ENCODE measurements at regions not wholly inside any gene's neighbourhood (a gene's known extent, or its start where the extent isn't known, plus 50 kb on each side); places are given as distances from the start of the nearest gene placed in this dataset.

DNA sequence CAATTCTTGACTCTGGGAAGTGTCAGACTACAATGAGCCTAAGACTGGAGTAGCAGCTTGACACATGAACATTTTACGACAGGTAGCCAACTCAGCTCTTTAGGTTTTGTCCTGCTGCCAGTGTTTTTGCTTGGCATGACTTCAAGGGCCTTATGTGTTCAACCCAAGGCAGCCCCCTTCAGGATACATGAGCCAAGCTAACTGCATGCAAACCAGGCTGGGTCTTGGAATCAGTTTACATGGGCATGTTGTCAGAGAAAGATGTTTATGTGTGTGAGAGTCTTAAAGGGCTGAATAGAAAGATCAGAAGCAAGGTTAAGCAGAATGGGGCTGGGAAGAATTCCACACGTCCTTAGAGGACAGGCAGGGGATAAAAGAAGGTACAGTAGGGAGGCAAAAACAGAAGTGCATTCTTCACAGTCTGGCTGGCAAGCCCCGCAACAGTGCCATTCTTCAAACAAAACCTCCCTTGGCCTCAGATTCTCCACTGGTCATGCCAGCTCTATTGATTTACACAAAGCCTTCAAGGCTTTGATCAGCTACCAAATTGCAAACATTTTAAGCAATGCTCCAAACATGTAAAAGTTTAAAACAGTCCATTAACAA lies 97.3 kb downstream of the NKX6-1 start:
- Mint-ChIP-seq H3K27me3 (no peaks in the 10 kb centered on the region), H3K4me1 (no peaks in the 10 kb centered on the region), H3K9me3 (ENCODE audit: low read depth) (no peaks in the 10 kb centered on the region), H3K27ac (no peak overlapping the region), H3K4me3 (no peak overlapping the region), H3K36me3 (no peaks in the 10 kb centered on the region)
- DNase-seq: no peak
- no peak for ATAC-seq
- CTCF ChIA-PET: no interaction called here

DNA sequence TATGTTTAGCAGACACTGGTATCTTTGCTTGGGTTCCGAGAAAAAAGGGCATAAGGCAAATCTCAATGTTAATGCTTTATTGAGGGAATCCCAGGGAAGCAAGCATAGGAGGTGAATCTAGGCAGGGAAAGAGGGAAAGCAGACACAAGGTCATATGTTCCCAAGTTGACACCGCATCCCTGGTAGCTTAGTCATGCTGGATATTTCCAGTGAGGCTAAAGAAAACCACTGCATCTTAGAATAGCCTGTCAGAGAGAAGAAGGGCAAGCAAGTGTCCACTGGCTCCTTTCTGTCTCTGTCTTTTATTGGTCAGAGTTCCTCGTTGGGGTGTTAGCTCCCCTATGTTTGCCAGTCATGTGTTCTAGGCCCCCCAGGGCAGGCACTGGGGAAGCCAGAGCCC lies 104.7 kb downstream of the NKX6-1 start:
- no peak for ATAC-seq
- no peak overlapping the region for H3K4me3 Mint-ChIP-seq
- H3K36me3 Mint-ChIP-seq: no peaks in the 10 kb centered on the region
- H3K27me3 Mint-ChIP-seq: no peaks in the 10 kb centered on the region
- H3K27ac Mint-ChIP-seq: no peak overlapping the region
- no peaks in the 10 kb centered on the region for H3K9me3 Mint-ChIP-seq (ENCODE audit: low read depth)
- no peak for DNase-seq
- no peaks in the 10 kb centered on the region for H3K4me1 Mint-ChIP-seq
- CTCF ChIA-PET: no interaction called here

DNA sequence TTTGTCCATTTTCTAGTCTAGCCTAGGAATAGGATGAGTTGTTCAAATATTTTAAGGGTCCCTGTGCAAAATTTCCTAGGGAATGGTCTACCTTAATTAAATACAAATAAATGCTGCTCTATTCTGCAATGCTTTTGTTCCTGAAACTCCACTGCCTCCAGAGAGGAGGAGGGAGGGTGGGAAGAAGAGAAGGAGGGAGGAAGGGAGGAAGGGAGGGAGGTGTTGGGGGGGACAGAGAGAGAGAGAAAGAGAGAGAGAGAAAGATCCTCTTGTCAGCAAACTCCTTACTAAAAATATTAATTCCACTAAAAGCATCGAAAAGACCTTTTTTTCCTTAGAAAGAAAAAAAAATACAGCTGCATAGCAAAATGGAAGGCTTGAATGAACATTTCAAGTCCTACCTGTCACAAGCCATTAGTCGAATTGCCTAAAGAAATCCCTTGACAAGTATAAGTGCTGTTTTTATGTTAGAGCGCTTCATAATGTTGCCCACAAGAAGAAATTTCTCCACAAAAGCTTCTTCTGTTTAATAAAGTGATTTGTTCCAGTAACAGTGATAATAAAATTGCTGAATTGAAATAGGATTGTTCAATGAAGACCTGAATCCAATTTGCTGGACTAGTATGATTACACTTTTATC lies 106.0 kb downstream of the NKX6-1 start:
- Mint-ChIP-seq H3K9me3 (ENCODE audit: low read depth) (no peaks in the 10 kb centered on the region), H3K4me1 (no peaks in the 10 kb centered on the region), H3K4me3 (no peak overlapping the region), H3K27me3 (no peaks in the 10 kb centered on the region), H3K27ac (no peak overlapping the region), H3K36me3 (no peaks in the 10 kb centered on the region)
- CTCF ChIA-PET: no interaction called here
- DNase-seq (no peak), ATAC-seq (no peak)

DNA sequence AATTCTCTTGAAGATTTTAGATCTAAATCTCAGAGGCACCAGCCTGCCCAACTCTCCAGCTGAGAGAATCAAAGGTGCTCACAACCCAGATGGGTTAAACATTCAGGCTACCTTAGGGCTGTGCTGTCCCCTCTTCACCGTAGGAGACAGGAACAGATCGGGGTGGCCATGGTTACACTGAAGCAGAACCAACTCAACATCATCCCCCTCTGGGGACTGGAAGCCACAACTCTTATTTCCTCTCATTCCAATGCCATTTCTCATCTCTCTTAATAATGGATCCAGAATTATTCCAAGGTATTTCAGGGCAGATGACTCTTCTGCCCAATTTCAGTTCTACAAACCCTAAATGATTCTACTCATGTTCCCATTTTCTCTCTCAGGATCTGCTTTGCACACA lies 109.7 kb downstream of the NKX6-1 start:
- Mint-ChIP-seq H3K4me3 (no peak overlapping the region), H3K4me1 (no peaks in the 10 kb centered on the region), H3K27ac (no peak overlapping the region), H3K36me3 (no peaks in the 10 kb centered on the region), H3K9me3 (ENCODE audit: low read depth) (no peaks in the 10 kb centered on the region), H3K27me3 (no peaks in the 10 kb centered on the region)
- DNase-seq (no peak), ATAC-seq (no peak)
- CTCF ChIA-PET: no interaction called here

DNA sequence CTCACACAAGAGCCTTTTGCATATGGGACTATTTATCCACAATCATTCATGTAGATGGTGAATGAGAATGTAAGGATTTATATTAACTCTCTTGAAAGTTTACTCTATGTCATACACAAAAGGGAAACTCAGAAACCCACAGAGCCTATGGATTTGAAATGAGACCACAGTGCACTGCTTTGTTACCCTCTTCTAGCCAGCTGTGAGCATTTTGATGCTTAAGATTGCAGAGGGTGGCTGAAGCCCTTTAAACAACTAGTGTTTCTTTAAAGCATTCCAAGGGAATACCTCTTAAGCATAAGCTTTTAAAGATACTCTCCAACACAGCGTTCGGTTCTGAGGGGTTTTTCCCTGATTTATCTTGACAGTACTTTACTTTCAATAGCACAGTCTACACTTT lies 113.9 kb downstream of the NKX6-1 start:
- peaks cover 3% of the 10 kb centered on the region for H3K27me3 Mint-ChIP-seq
- no peak for ATAC-seq
- H3K9me3 Mint-ChIP-seq (ENCODE audit: low read depth): no peaks in the 10 kb centered on the region
- H3K4me1 Mint-ChIP-seq: no peaks in the 10 kb centered on the region
- no peaks in the 10 kb centered on the region for H3K36me3 Mint-ChIP-seq
- H3K27ac Mint-ChIP-seq: no peak overlapping the region
- DNase-seq: no peak
- CTCF ChIA-PET: no interaction called here
- H3K4me3 Mint-ChIP-seq: no peak overlapping the region

DNA sequence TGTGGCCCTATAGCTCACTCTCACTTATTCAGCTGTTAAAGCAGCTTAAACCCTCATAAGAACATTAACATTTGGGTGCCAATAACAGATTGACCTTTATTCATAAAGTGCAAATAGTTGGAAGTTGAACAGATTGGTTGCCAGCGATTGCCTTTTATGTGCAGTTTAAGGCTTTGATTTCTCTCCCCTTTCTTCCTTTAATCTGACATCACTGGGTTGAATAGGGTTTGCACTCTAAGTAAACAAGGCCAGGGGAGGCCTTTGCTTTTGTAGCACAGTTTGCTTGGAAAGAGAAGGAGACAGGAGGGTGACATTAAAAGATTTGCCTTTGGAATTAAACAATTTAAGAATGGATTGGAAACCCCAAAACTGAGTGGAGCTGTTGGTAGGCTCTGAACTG lies 114.3 kb downstream of the NKX6-1 start:
- no peaks in the 10 kb centered on the region for H3K9me3 Mint-ChIP-seq (ENCODE audit: low read depth)
- peaks cover 6% of the 10 kb centered on the region for H3K27me3 Mint-ChIP-seq
- ATAC-seq (no peak), DNase-seq (no peak)
- CTCF ChIA-PET: no interaction called here
- no peak overlapping the region for H3K27ac Mint-ChIP-seq
- no peak overlapping the region for H3K4me3 Mint-ChIP-seq
- no peaks in the 10 kb centered on the region for H3K4me1 Mint-ChIP-seq
- no peaks in the 10 kb centered on the region for H3K36me3 Mint-ChIP-seq

DNA sequence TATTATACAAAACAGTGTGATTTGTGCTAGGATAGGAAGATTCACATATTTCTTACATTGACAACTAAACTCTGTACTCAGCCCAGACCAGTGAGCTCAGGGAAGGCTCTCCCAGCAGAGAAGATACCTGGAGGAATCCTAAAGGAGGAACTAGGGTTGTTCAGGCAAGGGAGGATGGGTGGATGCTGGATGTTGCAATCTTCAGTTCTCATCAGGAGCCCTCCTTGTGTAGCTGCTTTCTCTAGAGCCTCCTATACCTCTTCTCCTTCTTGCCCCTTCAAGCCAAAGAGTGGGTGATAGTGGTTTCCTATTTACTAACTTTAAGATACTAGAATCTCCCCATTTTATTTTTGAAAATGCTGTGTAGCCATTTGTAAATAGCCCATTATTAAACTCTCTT lies 117.3 kb downstream of the NKX6-1 start:
- H3K4me3 Mint-ChIP-seq: no peak overlapping the region

DNA sequence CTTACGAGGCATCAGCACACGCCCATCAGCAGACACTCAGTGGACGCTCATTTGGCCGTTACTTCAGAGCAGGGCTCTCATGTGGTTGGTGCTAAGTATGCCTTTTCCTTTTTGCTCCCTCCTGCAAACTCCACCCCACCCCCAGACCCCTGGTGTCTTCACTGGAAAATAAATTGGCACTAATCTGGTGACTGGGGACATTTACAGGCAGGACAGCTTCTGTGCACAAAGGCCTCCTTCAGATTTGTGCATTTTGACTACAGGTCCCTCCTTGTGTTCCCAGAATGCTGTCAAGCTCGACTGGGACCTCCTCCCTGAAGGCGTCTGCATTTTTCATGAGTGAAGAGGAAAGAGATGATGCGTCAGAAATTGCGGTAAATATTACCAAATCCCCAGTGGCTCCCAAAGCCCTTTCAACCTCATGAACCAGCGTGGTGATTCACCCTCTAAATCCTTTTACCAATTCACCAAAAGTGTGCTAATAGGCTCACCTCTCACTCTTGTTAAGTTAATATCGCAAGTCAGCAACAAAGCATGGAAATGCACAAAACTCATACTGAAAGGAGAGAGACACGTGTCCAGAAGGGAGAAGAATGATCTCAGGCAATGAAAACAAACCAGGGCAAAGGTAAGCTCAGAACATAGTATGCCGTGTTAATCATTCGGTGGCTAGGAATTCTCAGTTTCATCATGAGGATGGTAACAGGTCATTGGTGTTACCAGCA lies 119.0 kb downstream of the NKX6-1 start:
- Mint-ChIP-seq H3K9me3 (ENCODE audit: low read depth) (no peaks in the 10 kb centered on the region), H3K27ac (no peak overlapping the region), H3K4me3 (no peak overlapping the region), H3K4me1 (no peaks in the 10 kb centered on the region), H3K27me3 (peaks cover 6% of the 10 kb centered on the region), H3K36me3 (no peaks in the 10 kb centered on the region)
- DNase-seq: no peak
- CTCF ChIA-PET: no interaction called here
- ATAC-seq: no peak

More for the DNA sequence above, 117.3 kb downstream of the NKX6-1 start:
- CTCF ChIA-PET: no interaction called here
- no peak for DNase-seq
- Mint-ChIP-seq H3K4me1 (no peaks in the 10 kb centered on the region), H3K36me3 (no peaks in the 10 kb centered on the region), H3K9me3 (ENCODE audit: low read depth) (no peaks in the 10 kb centered on the region), H3K27ac (no peak overlapping the region), H3K27me3 (peaks cover 6% of the 10 kb centered on the region)
- no peak for ATAC-seq

DNA sequence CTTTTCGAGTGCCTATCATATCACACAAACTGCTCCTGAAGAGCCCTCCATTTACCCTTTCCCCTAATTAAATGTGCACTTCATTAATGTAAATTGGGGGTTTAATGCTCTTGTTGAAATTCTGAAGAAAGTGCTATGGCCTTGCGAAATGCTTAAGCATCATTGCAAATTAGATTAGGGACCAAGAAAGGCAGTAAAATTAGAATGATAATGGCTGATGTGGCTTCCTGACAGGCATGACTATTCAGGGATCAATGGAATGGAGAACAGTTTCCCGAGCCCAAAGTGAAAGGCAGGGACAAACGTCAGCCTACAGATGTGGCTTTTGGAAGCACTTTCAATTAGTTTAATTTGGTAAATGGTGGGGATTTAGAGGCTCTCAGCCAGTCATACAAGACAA lies 120.1 kb downstream of the NKX6-1 start:
- Mint-ChIP-seq H3K36me3 (no peaks in the 10 kb centered on the region), H3K27ac (no peak overlapping the region), H3K9me3 (ENCODE audit: low read depth) (no peaks in the 10 kb centered on the region), H3K4me1 (no peaks in the 10 kb centered on the region), H3K27me3 (peaks cover 6% of the 10 kb centered on the region), H3K4me3 (no peak overlapping the region)
- no peak for DNase-seq
- CTCF ChIA-PET: no interaction called here
- no peak for ATAC-seq

DNA sequence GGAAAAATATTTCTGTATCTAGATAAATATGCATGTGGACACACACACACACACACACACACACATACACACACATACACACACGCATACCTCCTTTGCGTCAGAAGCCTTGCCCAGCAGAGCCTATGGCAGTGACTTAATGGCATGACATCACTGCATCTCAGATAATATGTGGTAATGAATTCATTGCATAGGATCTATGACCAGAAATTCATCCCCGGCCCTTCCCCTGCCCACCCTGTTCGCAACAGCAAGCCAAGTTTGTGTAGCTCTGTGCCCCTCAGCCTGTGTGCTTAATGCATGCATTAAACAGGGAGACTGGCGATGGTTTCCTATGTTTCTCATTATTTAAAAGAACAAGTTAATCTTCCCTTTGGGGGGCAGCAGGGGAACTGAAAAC lies 120.7 kb downstream of the NKX6-1 start:
- no peak overlapping the region for H3K27ac Mint-ChIP-seq
- DNase-seq (no peak), ATAC-seq (no peak)
- peaks cover 6% of the 10 kb centered on the region for H3K27me3 Mint-ChIP-seq
- CTCF ChIA-PET: no interaction called here
- no peak overlapping the region for H3K4me3 Mint-ChIP-seq
- no peaks in the 10 kb centered on the region for H3K9me3 Mint-ChIP-seq (ENCODE audit: low read depth)
- no peaks in the 10 kb centered on the region for H3K36me3 Mint-ChIP-seq
- no peaks in the 10 kb centered on the region for H3K4me1 Mint-ChIP-seq

DNA sequence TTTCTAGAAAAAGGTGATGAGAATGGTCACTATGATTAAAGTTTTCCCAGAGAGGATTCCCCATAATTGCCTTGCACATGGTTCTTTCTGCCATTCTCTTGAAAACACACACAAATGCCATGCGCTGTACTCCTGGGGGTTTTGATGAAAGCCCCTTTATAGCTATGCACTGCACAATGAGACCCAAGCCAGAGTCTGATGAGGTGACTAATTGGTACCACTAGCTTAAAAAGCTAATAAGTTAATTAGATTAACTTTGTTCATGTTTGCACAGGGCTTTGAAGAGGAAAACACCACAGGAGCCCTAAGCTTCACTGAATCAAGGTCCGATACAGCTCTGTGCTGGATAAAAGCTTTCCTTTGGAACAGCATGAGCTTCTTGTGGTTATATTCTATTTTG lies 132.2 kb downstream of the NKX6-1 start:
- no peaks in the 10 kb centered on the region for H3K4me1 Mint-ChIP-seq
- H3K27me3 Mint-ChIP-seq: no peaks in the 10 kb centered on the region
- CTCF ChIA-PET: no interaction called here

DNA sequence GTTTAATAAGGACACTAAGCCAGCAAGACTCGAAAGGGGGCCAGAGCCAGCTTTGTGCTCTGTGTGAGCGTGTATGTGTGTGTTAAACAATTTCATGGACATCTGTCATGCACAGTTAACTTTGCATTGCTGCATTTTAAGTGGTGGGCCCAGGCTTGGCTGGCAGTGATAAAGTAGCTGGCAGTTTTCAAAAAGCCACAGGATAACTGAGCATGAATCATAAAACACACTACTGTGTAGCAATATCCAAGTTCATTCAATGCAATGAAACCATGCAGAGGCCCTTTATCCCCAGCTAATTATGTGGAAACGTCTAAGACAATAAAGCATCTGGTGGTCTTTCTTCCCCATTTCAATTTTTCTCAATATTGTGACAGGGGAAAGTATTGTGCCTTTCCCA lies 132.9 kb downstream of the NKX6-1 start:
- CTCF ChIA-PET: no interaction called here
- Mint-ChIP-seq H3K27ac (no peak overlapping the region), H3K36me3 (no peaks in the 10 kb centered on the region), H3K27me3 (no peaks in the 10 kb centered on the region), H3K4me1 (no peaks in the 10 kb centered on the region), H3K4me3 (no peak overlapping the region), H3K9me3 (ENCODE audit: low read depth) (no peaks in the 10 kb centered on the region)
- ATAC-seq (no peak), DNase-seq (no peak)

More for the DNA sequence above, 132.2 kb downstream of the NKX6-1 start:
- no peak overlapping the region for H3K27ac Mint-ChIP-seq
- H3K4me3 Mint-ChIP-seq: no peak overlapping the region
- H3K36me3 Mint-ChIP-seq: no peaks in the 10 kb centered on the region
- ATAC-seq: no peak
- DNase-seq: no peak
- no peaks in the 10 kb centered on the region for H3K9me3 Mint-ChIP-seq (ENCODE audit: low read depth)

DNA sequence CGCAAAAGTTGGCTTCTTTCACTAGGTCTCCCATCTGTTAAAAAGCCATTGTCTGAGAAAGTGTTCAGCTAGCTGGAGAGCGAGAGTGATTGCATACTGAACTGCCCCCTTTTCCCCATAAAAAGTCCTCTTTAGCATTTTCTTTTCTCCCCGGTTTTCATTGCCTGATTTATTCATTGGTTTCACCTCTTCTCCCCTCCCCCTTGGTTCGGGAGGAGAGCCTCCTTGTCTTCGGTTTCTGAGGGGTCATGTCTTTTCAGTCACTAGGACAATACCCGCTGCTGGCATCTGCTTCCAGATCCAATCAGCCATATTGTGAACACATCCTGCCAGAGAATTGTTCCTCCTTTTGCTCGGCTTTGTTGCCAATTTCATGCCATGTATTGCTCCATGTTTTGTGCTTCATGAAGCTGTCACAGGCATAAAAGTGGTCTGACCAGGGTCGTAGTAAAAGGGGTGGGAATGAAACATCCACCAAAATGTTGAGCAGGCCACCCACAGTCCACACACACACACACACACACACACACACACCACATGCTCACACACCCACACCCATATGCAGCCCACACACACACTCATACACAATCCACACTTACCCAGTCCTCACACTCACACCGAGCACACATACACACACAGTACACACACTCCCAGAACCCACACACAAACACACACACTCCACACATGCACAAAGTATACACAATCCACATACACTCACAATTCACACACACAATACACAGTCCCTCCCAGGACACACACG lies 136.0 kb downstream of the NKX6-1 start:
- no peaks in the 10 kb centered on the region for H3K4me1 Mint-ChIP-seq
- ATAC-seq (no peak), DNase-seq (no peak)
- no peaks in the 10 kb centered on the region for H3K27me3 Mint-ChIP-seq
- H3K9me3 Mint-ChIP-seq (ENCODE audit: low read depth): no peaks in the 10 kb centered on the region
- no peaks in the 10 kb centered on the region for H3K36me3 Mint-ChIP-seq
- H3K4me3 Mint-ChIP-seq: no peak overlapping the region
- no peak overlapping the region for H3K27ac Mint-ChIP-seq
- CTCF ChIA-PET: no interaction called here

DNA sequence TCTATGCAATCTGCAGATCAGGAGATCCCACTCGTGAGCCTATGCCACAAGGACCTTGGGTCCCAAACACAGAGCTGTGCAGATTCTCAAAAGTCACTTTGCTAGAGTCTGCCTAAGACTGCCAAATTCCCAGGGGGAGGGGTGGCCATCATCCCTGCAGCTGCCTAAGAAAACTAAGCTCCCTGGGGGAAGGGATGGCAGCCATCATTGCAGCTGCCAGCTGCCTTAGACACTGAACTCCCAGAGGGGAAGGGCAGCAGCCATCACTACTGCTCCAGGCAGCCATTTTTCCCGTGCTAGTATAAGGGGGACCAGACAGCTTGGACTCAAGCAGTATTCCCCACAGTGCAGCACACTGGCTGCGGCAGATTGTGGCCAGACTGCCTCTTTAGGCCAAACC lies 156.9 kb downstream of the NKX6-1 start:
- Mint-ChIP-seq H3K27ac (no peak overlapping the region), H3K36me3 (no peaks in the 10 kb centered on the region), H3K27me3 (no peaks in the 10 kb centered on the region), H3K9me3 (ENCODE audit: low read depth) (peaks cover 10% of the 10 kb centered on the region), H3K4me3 (no peak overlapping the region), H3K4me1 (no peaks in the 10 kb centered on the region)
- DNase-seq: no peak
- CTCF ChIA-PET: no interaction called here
- ATAC-seq: no peak

Data from activated CD8-positive, alpha-beta memory T cell treated with anti-CD3 and anti-CD28 coated beads, Interleukin-2, amount 10 ng/mL, durations not matched to agents 7 days and 5 days (primary cell).